Keratinocyte (primary cell): ENCODE measurements at regions not wholly inside any gene's neighbourhood (a gene's known extent, or its start where the extent isn't known, plus 50 kb on each side); places are given as distances from the start of the nearest gene placed in this dataset.
A peak's percentile ranks its signal among the peaks of the same experiment; 100 is the strongest.

ENCODE experiments used
- DNase-seq: peaks from one replicate; pipeline ENCODE4 v3.0.0-alpha.2; 2011; ENCODE audit warnings: low read depth, missing footprints, low spot score
- FAIRE-seq: peaks from 2 replicates; lab custom pipeline; 2011; peaks lifted over from hg19 to GRCh38; lab: Jason Lieb, UNC
- H2AFZ ChIP-seq: 2 replicates; pipeline ENCODE4 v1.6.0; 2012; ENCODE audit warnings: low read length, control low read depth, inconsistent platforms; ENCODE audit not compliant: control insufficient read depth
- H3K27ac ChIP-seq: 2 replicates; pipeline ENCODE4 v1.5.1; 2011; ENCODE audit warnings: low read length; ENCODE audit not compliant: control insufficient read depth, insufficient read depth
- H3K27me3 ChIP-seq: 3 replicates; pipeline ENCODE4 v1.6.0; 2011; ENCODE audit warnings: low read length; ENCODE audit not compliant: control insufficient read depth, insufficient read depth; ENCODE audit errors: extremely low read depth
- H3K36me3 ChIP-seq, 2 experiments: 2 replicates in 1 of 2; 3 replicates in 1 of 2; pipeline ENCODE4 v1.5.1; 2011; ENCODE audit warnings: low read length in 2 of 2, mild to moderate bottlenecking in 1 of 2; ENCODE audit not compliant: control insufficient read depth in 2 of 2, insufficient read depth in 2 of 2; ENCODE audit errors: extremely low read depth in 1 of 2
- H3K4me1 ChIP-seq: 3 replicates; pipeline ENCODE4 v1.5.1; 2011; ENCODE audit warnings: low read length; ENCODE audit not compliant: control insufficient read depth, insufficient read depth; ENCODE audit errors: extremely low read depth
- H3K4me2 ChIP-seq: 3 replicates; pipeline ENCODE4 v1.6.0; 2011; ENCODE audit warnings: low read depth, low read length; ENCODE audit not compliant: control insufficient read depth, insufficient read depth; ENCODE audit errors: extremely low read depth
- H3K4me3 ChIP-seq, 3 experiments: fragments of 200-600 bp in 1 of 3; sonication (generic) in 1 of 3; 2 replicates in 2 of 3; 3 replicates in 1 of 3; pipeline ENCODE4 v1.5.1; 2011 to 2016; ENCODE audit warnings: low read length in 3 of 3, mild to moderate bottlenecking in 3 of 3, control low read depth in 2 of 3, inconsistent platforms in 1 of 3, low read depth in 1 of 3, mixed read lengths in 1 of 3, mixed run types in 1 of 3, moderate library complexity in 1 of 3; ENCODE audit not compliant: control insufficient read depth in 2 of 3, insufficient read depth in 2 of 3; ENCODE audit errors: extremely low read depth in 1 of 3
- H3K79me2 ChIP-seq: 2 replicates; pipeline ENCODE4 v1.6.0; 2012; ENCODE audit warnings: low read length; ENCODE audit not compliant: control insufficient read depth, insufficient read depth
- H3K9ac ChIP-seq: 3 replicates; pipeline ENCODE4 v1.6.0; 2011; ENCODE audit warnings: low read length; ENCODE audit not compliant: control insufficient read depth, insufficient read depth; ENCODE audit errors: extremely low read depth
- H3K9me1 ChIP-seq: 3 replicates; pipeline ENCODE4 v1.6.0; 2011; ENCODE audit warnings: low read length; ENCODE audit not compliant: control insufficient read depth, insufficient read depth; ENCODE audit errors: extremely low read depth
- H3K9me3 ChIP-seq: 2 replicates; pipeline ENCODE4 v1.5.1; 2012; ENCODE audit warnings: low read depth, low read length; ENCODE audit not compliant: control insufficient read depth
- H4K20me1 ChIP-seq: 3 replicates; pipeline ENCODE4 v1.6.0; 2011; ENCODE audit warnings: low read length; ENCODE audit not compliant: control insufficient read depth, insufficient read depth; ENCODE audit errors: extremely low read depth
- CTCF ChIP-seq, 3 experiments: IDR thresholded peaks in 1 of 3; conservative IDR thresholded peaks in 1 of 3; optimal IDR thresholded peaks in 1 of 3; 2 replicates in 2 of 3; 3 replicates in 1 of 3; pipeline versions ENCODE3 to v1.5.1; 2011; ENCODE audit warnings: low read length in 3 of 3, mild to moderate bottlenecking in 3 of 3, moderate library complexity in 2 of 3, control low read depth in 1 of 3, inconsistent platforms in 1 of 3; ENCODE audit not compliant: insufficient read depth in 2 of 3; ENCODE audit errors: extremely low read depth in 1 of 3
- EZH2 ChIP-seq: IDR thresholded peaks from one replicate; pipeline ENCODE4 v1.6.1; 2012; ENCODE audit warnings: inconsistent platforms, mild to moderate bottlenecking, low read length, moderate library complexity
- dilution Hi-C: fragments of 300-500 bp; cut with MboI; formaldehyde crosslinking; loops from one replicate; pipeline ENCODE4 v1.7.0; 2020; ENCODE audit warnings: low sequenced_read_pairs; ENCODE audit not compliant: extremely low pct_ligation_motif_present

DNA sequence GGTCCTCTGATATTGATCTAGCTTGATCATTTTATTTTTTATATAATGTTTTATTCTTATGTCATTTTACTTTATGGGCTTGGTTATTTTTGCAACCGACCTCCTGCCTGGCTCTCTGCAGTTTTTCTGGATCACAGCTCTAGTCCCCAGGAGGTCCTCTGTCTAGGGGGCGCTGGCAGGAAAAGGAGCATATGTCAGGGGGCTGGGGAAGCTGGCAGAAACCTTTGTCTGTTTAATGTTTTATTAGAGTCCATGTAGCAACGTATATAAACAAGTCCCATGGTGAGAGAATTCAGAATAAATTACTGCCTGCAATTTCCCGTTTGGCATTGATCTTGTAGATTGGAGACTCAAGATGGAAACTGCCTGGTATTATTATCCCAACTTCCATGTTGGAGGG lies 133.5 kb upstream of the ZBED5 start:
- no peaks in the 10 kb centered on the region for H3K27me3 ChIP-seq
- H3K4me2 ChIP-seq = no peak overlapping the region
- no peaks in the 10 kb centered on the region for H4K20me1 ChIP-seq
- no peaks in the 10 kb centered on the region for H3K9me1 ChIP-seq
- dilution Hi-C loops = no loop called here
- H3K9ac ChIP-seq = no peak overlapping the region
- no peaks in the 10 kb centered on the region for H3K36me3 ChIP-seq
- no peaks in the 10 kb centered on the region for H3K79me2 ChIP-seq
- H3K4me1 ChIP-seq = no peaks in the 10 kb centered on the region
- no peak overlapping the region for H3K4me3 ChIP-seq
- H2AFZ ChIP-seq = no peak overlapping the region
- DNase-seq = no peak
- FAIRE-seq = no peak
- TF ChIP-seq CTCF (optimal IDR thresholded peaks at IDR 0.05 in 1 of 3, IDR thresholded peaks at IDR 0.05 in 1 of 3, conservative IDR thresholded peaks at IDR 0.05 in 1 of 3; ENCODE audit: extremely low read depth in 1 of 3, insufficient read depth in 2 of 3, low read length in 3 of 3) = no peak
- TF ChIP-seq EZH2 = no peak
- no peaks in the 10 kb centered on the region for H3K9me3 ChIP-seq
- H3K27ac ChIP-seq = no peak overlapping the region

DNA sequence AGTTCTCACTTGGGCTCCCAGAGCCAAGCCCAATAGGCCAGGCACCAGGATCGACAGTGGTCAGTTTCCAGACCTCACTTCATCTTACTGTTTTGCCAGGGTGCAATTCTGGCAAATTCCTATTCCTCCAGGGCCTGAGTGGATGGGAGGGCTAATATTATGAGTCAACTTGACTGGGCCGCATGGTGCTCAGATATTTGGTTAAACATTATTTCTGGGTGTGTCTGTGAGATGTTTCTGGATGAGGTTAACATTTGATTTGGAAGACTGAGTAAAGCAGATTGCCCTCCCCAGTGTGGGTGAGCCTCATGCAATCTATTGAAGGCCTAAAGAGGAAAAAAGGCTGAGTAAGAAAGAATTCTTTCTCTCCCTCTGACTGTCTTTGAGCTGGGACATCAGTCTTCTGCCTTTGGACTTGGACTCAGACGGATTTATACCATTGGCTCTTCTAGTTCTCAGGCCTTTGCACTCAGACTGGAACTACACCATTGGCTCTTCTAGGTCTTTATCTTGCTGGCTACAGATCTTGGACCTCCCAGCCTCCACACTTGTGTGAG lies 132.9 kb upstream of the ZBED5 start:
- H3K79me2 ChIP-seq = no peaks in the 10 kb centered on the region
- H3K9ac ChIP-seq = no peak overlapping the region
- no peak for DNase-seq
- H2AFZ ChIP-seq = no peak overlapping the region
- no peaks in the 10 kb centered on the region for H3K9me3 ChIP-seq
- no peaks in the 10 kb centered on the region for H4K20me1 ChIP-seq
- dilution Hi-C loops = no loop called here
- no peak overlapping the region for H3K4me3 ChIP-seq
- no peak overlapping the region for H3K27ac ChIP-seq
- H3K27me3 ChIP-seq = no peaks in the 10 kb centered on the region
- TF ChIP-seq EZH2 (no peak), CTCF (optimal IDR thresholded peaks at IDR 0.05 in 1 of 3, IDR thresholded peaks at IDR 0.05 in 1 of 3, conservative IDR thresholded peaks at IDR 0.05 in 1 of 3; ENCODE audit: extremely low read depth in 1 of 3, insufficient read depth in 2 of 3, low read length in 3 of 3) (no peak)
- H3K4me2 ChIP-seq = no peak overlapping the region
- no peaks in the 10 kb centered on the region for H3K4me1 ChIP-seq
- H3K9me1 ChIP-seq = no peaks in the 10 kb centered on the region
- FAIRE-seq = peak; percentile 9
- no peaks in the 10 kb centered on the region for H3K36me3 ChIP-seq
